Ishikawa (cell line): ENCODE measurements at regions not wholly inside any gene's neighbourhood (a gene's known extent, or its start where the extent isn't known, plus 50 kb on each side); places are given as distances from the start of the nearest gene placed in this dataset.

Experiments used
- CEBPB ChIP-seq: IDR thresholded peaks from 2 replicates; pipeline ENCODE4 v1.6.1; 2012
- EGR1 ChIP-seq: IDR thresholded peaks from 2 replicates; pipeline ENCODE4 v1.6.1; 2012
- EP300 ChIP-seq: IDR thresholded peaks from 2 replicates; pipeline ENCODE4 v1.6.1; 2012; ENCODE audit warnings: borderline replicate concordance
- FOXM1 ChIP-seq: IDR thresholded peaks from 2 replicates; pipeline ENCODE4 v1.6.1; 2012; ENCODE audit warnings: low read depth, borderline replicate concordance
- RAD21 ChIP-seq: IDR thresholded peaks from 2 replicates; pipeline ENCODE4 v1.6.1; 2012; ENCODE audit warnings: low read depth
- TAF1 ChIP-seq: IDR thresholded peaks from 2 replicates; pipeline ENCODE4 v1.6.1; 2012; ENCODE audit warnings: low read depth, mild to moderate bottlenecking
- TEAD4 ChIP-seq: IDR thresholded peaks from 2 replicates; pipeline ENCODE4 v1.6.1; 2012
- YY1 ChIP-seq: IDR thresholded peaks from 2 replicates; pipeline ENCODE4 v1.6.1; 2012; ENCODE audit warnings: low read depth
- ZBTB7A ChIP-seq: IDR thresholded peaks from 2 replicates; pipeline ENCODE4 v1.6.1; 2012; ENCODE audit warnings: low read depth
- TF ChIP-seq, protein P1 (sequence below): IDR thresholded peaks from 2 replicates; pipeline ENCODE4 v1.6.1; 2012; ENCODE audit warnings: low read depth, mild to moderate bottlenecking
- TF ChIP-seq, protein P2 (sequence below): IDR thresholded peaks from 2 replicates; pipeline ENCODE4 v1.6.1; 2012

DNA sequence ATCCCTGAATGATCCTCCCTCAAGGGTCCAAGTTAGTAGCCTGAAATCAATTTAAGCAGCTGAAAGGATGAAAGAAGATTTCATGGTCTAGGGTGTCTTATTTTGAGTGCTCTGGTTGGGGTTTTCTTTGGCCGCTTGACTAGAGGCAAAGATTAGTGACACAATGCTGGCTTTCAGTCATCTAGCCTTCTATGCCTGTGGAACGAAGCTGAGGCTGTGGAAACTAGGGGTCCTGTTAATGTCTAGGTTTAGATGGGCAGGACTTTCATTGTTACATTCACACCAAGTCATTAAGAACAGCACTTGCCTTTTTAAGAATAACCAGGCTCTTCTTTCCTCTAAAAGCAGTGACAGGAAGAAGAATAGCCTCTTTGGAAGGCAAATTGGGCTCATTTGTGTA, 253.8 kb upstream of the E2F7 start:
- TF ChIP-seq ZBTB7A (no peak), YY1 (no peak), TEAD4 (no peak), FOXM1 (no peak), CEBPB (no peak), EP300 (no peak), EGR1 (no peak), TAF1 (no peak), RAD21 (no peak)
- TF ChIP-seq, protein P1, sequence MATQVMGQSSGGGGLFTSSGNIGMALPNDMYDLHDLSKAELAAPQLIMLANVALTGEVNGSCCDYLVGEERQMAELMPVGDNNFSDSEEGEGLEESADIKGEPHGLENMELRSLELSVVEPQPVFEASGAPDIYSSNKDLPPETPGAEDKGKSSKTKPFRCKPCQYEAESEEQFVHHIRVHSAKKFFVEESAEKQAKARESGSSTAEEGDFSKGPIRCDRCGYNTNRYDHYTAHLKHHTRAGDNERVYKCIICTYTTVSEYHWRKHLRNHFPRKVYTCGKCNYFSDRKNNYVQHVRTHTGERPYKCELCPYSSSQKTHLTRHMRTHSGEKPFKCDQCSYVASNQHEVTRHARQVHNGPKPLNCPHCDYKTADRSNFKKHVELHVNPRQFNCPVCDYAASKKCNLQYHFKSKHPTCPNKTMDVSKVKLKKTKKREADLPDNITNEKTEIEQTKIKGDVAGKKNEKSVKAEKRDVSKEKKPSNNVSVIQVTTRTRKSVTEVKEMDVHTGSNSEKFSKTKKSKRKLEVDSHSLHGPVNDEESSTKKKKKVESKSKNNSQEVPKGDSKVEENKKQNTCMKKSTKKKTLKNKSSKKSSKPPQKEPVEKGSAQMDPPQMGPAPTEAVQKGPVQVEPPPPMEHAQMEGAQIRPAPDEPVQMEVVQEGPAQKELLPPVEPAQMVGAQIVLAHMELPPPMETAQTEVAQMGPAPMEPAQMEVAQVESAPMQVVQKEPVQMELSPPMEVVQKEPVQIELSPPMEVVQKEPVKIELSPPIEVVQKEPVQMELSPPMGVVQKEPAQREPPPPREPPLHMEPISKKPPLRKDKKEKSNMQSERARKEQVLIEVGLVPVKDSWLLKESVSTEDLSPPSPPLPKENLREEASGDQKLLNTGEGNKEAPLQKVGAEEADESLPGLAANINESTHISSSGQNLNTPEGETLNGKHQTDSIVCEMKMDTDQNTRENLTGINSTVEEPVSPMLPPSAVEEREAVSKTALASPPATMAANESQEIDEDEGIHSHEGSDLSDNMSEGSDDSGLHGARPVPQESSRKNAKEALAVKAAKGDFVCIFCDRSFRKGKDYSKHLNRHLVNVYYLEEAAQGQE = no peak
- TF ChIP-seq, protein P2, sequence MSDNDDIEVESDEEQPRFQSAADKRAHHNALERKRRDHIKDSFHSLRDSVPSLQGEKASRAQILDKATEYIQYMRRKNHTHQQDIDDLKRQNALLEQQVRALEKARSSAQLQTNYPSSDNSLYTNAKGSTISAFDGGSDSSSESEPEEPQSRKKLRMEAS = no peak
